H9 (cell line): ENCODE measurements at regions not wholly inside any gene's neighbourhood (a gene's known extent, or its start where the extent isn't known, plus 50 kb on each side); places are given as distances from the start of the nearest gene placed in this dataset.

Experiments used
- DNase-seq: peaks from one replicate; pipeline ENCODE4 v3.0.0-alpha.2; 2017
- H2AFZ ChIP-seq: one replicate; pipeline ENCODE4 v1.6.1; 2013; ENCODE audit warnings: mild to moderate bottlenecking, low read length, control low read depth, moderate library complexity
- H2AK5ac ChIP-seq: 2 replicates; pipeline ENCODE4 v1.6.1; 2013; ENCODE audit warnings: low read length, control low read depth, mixed read lengths; ENCODE audit not compliant: insufficient read length
- H2BK120ac ChIP-seq: one replicate; pipeline ENCODE4 v1.6.1; 2013; ENCODE audit warnings: low read depth, mild to moderate bottlenecking, low read length, control low read depth, inconsistent platforms; ENCODE audit not compliant: poor library complexity, severe bottlenecking
- H2BK12ac ChIP-seq: 2 replicates; pipeline ENCODE4 v1.6.1; 2013; ENCODE audit warnings: low read length, control low read depth, mixed read lengths, low read depth; ENCODE audit not compliant: insufficient read length
- H2BK15ac ChIP-seq: 2 replicates; pipeline ENCODE4 v1.6.1; 2013; ENCODE audit warnings: low read depth, low read length, control low read depth
- H2BK20ac ChIP-seq: one replicate; pipeline ENCODE4 v1.6.1; 2013; ENCODE audit warnings: low read depth, mild to moderate bottlenecking, low read length, control low read depth, inconsistent platforms; ENCODE audit not compliant: poor library complexity, severe bottlenecking
- H2BK5ac ChIP-seq: 2 replicates; pipeline ENCODE4 v1.6.1; 2013; ENCODE audit warnings: low read length, control low read depth, mixed read lengths; ENCODE audit not compliant: insufficient read length
- H3K14ac ChIP-seq: 2 replicates; pipeline ENCODE4 v1.6.1; 2013; ENCODE audit warnings: low read length, control low read depth; ENCODE audit not compliant: insufficient read depth
- H3K18ac ChIP-seq: 2 replicates; pipeline ENCODE4 v1.6.1; 2013; ENCODE audit warnings: low read depth, mild to moderate bottlenecking, mixed read lengths, low read length, control low read depth; ENCODE audit not compliant: insufficient read length
- H3K23ac ChIP-seq: 2 replicates; pipeline ENCODE4 v1.6.1; 2013; ENCODE audit warnings: low read length, control low read depth, mixed read lengths, low read depth; ENCODE audit not compliant: insufficient read length
- H3K23me2 ChIP-seq: 2 replicates; pipeline ENCODE4 v1.6.1; 2013; ENCODE audit warnings: low read depth, mild to moderate bottlenecking, mixed read lengths, low read length, control low read depth; ENCODE audit not compliant: insufficient read length, poor library complexity, severe bottlenecking
- H3K27ac ChIP-seq: 2 replicates; pipeline ENCODE4 v1.5.1; 2013; ENCODE audit warnings: low read length, control low read depth, mixed read lengths, low read depth; ENCODE audit not compliant: insufficient read length
- H3K27me3 ChIP-seq: 2 replicates; pipeline ENCODE4 v1.6.1; 2013; ENCODE audit warnings: low read length, control low read depth, inconsistent platforms; ENCODE audit not compliant: insufficient read depth
- H3K4ac ChIP-seq: 2 replicates; pipeline ENCODE4 v1.6.1; 2013; ENCODE audit warnings: low read depth, mild to moderate bottlenecking, control low read depth, inconsistent platforms, low read length, moderate library complexity
- H3K4me1 ChIP-seq: 2 replicates; pipeline ENCODE4 v1.6.1; 2013; ENCODE audit warnings: low read length, control low read depth, inconsistent platforms; ENCODE audit not compliant: insufficient read depth
- H3K4me2 ChIP-seq: 2 replicates; pipeline ENCODE4 v1.6.1; 2013; ENCODE audit warnings: low read length, control low read depth, mixed read lengths; ENCODE audit not compliant: insufficient read length, insufficient read depth
- H3K56ac ChIP-seq: 2 replicates; pipeline ENCODE4 v1.6.1; 2013; ENCODE audit warnings: low read depth, mild to moderate bottlenecking, mixed read lengths, low read length, control low read depth; ENCODE audit not compliant: insufficient read length
- H3K79me1 ChIP-seq: 2 replicates; pipeline ENCODE4 v1.6.1; 2013; ENCODE audit warnings: low read depth, mild to moderate bottlenecking, moderate library complexity, low read length, control low read depth, inconsistent platforms; ENCODE audit not compliant: insufficient read depth, poor library complexity, severe bottlenecking
- H3K79me2 ChIP-seq: 2 replicates; pipeline ENCODE4 v1.6.1; 2013; ENCODE audit warnings: low read length, control low read depth, inconsistent platforms; ENCODE audit not compliant: insufficient read depth
- H3K9ac ChIP-seq: 2 replicates; pipeline ENCODE4 v1.6.1; 2013; ENCODE audit warnings: low read length, control low read depth, mixed read lengths; ENCODE audit not compliant: insufficient read length; ENCODE audit errors: extremely low read depth
- H3K9me3 ChIP-seq: one replicate; pipeline ENCODE4 v1.6.1; 2013; ENCODE audit warnings: low read depth, low read length, inconsistent platforms; ENCODE audit not compliant: control insufficient read depth
- H3T11ph ChIP-seq: one replicate; pipeline ENCODE4 v1.6.1; 2013; ENCODE audit warnings: mild to moderate bottlenecking, low read length, control low read depth, inconsistent platforms
- H4K20me1 ChIP-seq: one replicate; pipeline ENCODE4 v1.6.1; 2013; ENCODE audit not compliant: control insufficient read depth, insufficient read length, insufficient read depth
- H4K5ac ChIP-seq: 2 replicates; pipeline ENCODE4 v1.6.1; 2013; ENCODE audit warnings: low read depth, mild to moderate bottlenecking, mixed read lengths, low read length, control low read depth; ENCODE audit not compliant: insufficient read length
- H4K8ac ChIP-seq: replicated peaks from 2 replicates; pipeline ENCODE4 v1.6.1; 2013; ENCODE audit warnings: low read length, control low read depth, mixed read lengths, low read depth; ENCODE audit not compliant: insufficient read length
- H4K91ac ChIP-seq: 2 replicates; pipeline ENCODE4 v1.6.1; 2013; ENCODE audit warnings: low read depth, mild to moderate bottlenecking, moderate library complexity, mixed read lengths, low read length, control low read depth; ENCODE audit not compliant: insufficient read length
- H3K27ac Mint-ChIP-seq, 3 experiments: 2 replicates in 2 of 3; 3 replicates in 1 of 3; pipeline ENCODE4 v1.8.0; 2020 to 2021; ENCODE audit warnings: mixed read lengths in 3 of 3, mild to moderate bottlenecking in 1 of 3, moderate library complexity in 1 of 3
- H3K27me3 Mint-ChIP-seq: 2 replicates; pipeline ENCODE4 v1.8.0; 2021; ENCODE audit warnings: low read depth, mild to moderate bottlenecking, moderate library complexity, mixed read lengths
- H3K36me3 Mint-ChIP-seq, 3 experiments: 2 replicates in 2 of 3; 3 replicates in 1 of 3; pipeline ENCODE4 v1.8.0; 2020 to 2021; ENCODE audit warnings: low read depth in 3 of 3, mixed read lengths in 3 of 3; ENCODE audit not compliant: insufficient read depth in 1 of 3
- H3K4me1 Mint-ChIP-seq, 2 experiments: 2 replicates each; pipeline ENCODE4 v1.8.0; 2020; ENCODE audit warnings: mixed read lengths in 2 of 2
- H3K4me3 Mint-ChIP-seq, 2 experiments: 2 replicates in 1 of 2; 3 replicates in 1 of 2; pipeline ENCODE4 v1.8.0; 2020 to 2021; ENCODE audit warnings: mild to moderate bottlenecking in 2 of 2, mixed read lengths in 2 of 2, moderate library complexity in 1 of 2
- H3K9me3 Mint-ChIP-seq, 2 experiments: 2 replicates in 1 of 2; 3 replicates in 1 of 2; pipeline ENCODE4 v1.8.0; 2020; ENCODE audit warnings: mild to moderate bottlenecking in 2 of 2, mixed read lengths in 2 of 2, moderate library complexity in 1 of 2
- whole genome bisulfite sequencing: extraction: QIAGEN DNeasy Blood & Tissue Kit; methylation state at CpG from one replicate; pipeline ENCODE4 v1.1.7; 2013; ENCODE audit warnings: missing lambda C conversion rate, low lambda C conversion rate, mixed read lengths; ENCODE audit not compliant: insufficient read length; ENCODE audit errors: extremely low coverage; 5-methylcytosine and 5-hydroxymethylcytosine counted together
- TF ChIP-seq, protein P1 (sequence below): fragments of 200-600 bp; sonication (generic); conservative IDR thresholded peaks from 3 replicates; pipeline ENCODE4 v1.8.0; 2021; ENCODE audit warnings: antibody characterized with exemption, mild to moderate bottlenecking

DNA sequence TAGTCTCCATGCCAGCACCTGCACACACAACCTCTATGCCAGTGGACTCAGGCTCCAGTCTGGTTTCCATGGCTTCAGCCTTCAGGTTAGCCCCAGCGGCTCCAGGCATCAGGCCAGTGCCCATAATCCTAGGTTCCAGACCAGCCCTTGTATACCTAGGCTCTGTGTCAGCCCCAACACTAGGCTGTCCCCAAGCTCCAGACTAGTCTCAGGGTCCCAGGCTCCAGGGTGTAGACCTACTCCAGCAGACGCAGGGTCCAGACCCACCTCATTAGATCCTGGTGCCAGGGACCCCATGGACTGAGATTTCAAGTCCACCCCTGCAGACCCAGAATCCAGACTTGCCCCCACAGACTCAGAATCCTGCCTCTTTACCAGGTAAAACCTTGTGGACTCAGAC is 275.9 kb downstream of the SLC16A7 start:
- H3K27ac ChIP-seq, result no peak overlapping the region
- H3K27me3 ChIP-seq, result no peaks in the 10 kb centered on the region
- no peaks in the 10 kb centered on the region for H3K23me2 ChIP-seq
- H2BK120ac ChIP-seq, result no peak overlapping the region
- Mint-ChIP-seq H3K4me3 (no peak overlapping the region), H3K4me1 (peaks cover 26 to 30% of the 10 kb centered on the region in 2 experiments), H3K9me3 (peaks cover 0 to 5% of the 10 kb centered on the region in 2 experiments; a peak in 3 of 5 replicates), H3K27ac (no peak overlapping the region; a peak in 1 of 7 replicates), H3K27me3 (no peaks in the 10 kb centered on the region), H3K36me3 (peaks cover 0 to 5% (median 0%) of the 10 kb centered on the region in 3 experiments; a peak in 2 of 7 replicates)
- H4K91ac ChIP-seq, result no peak overlapping the region
- H4K5ac ChIP-seq, result no peak overlapping the region
- H3K4me2 ChIP-seq, result no peak overlapping the region
- peak overlapping the region; percentile 92 for H2BK15ac ChIP-seq
- DNase-seq, result no peak
- H3K56ac ChIP-seq, result no peak overlapping the region
- H4K8ac ChIP-seq, result no peak overlapping the region
- no peak overlapping the region for H3K18ac ChIP-seq
- no peaks in the 10 kb centered on the region for H3K79me1 ChIP-seq
- no peaks in the 10 kb centered on the region for H3K79me2 ChIP-seq
- H3K4me1 ChIP-seq, result no peaks in the 10 kb centered on the region; the same call in 1 of the 2 replicates
- H3K9ac ChIP-seq, result no peak overlapping the region
- H3K4ac ChIP-seq, result peak overlapping the region; percentile 88; the same call in 1 of the 2 replicates
- peak overlapping the region; percentile 79; the same call in 1 of the 2 replicates for H3K14ac ChIP-seq
- no peak overlapping the region for H2AFZ ChIP-seq
- no peak overlapping the region for H2AK5ac ChIP-seq
- H3K23ac ChIP-seq, result no peak overlapping the region
- TF ChIP-seq, protein P1, sequence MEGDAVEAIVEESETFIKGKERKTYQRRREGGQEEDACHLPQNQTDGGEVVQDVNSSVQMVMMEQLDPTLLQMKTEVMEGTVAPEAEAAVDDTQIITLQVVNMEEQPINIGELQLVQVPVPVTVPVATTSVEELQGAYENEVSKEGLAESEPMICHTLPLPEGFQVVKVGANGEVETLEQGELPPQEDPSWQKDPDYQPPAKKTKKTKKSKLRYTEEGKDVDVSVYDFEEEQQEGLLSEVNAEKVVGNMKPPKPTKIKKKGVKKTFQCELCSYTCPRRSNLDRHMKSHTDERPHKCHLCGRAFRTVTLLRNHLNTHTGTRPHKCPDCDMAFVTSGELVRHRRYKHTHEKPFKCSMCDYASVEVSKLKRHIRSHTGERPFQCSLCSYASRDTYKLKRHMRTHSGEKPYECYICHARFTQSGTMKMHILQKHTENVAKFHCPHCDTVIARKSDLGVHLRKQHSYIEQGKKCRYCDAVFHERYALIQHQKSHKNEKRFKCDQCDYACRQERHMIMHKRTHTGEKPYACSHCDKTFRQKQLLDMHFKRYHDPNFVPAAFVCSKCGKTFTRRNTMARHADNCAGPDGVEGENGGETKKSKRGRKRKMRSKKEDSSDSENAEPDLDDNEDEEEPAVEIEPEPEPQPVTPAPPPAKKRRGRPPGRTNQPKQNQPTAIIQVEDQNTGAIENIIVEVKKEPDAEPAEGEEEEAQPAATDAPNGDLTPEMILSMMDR, result no peak
- H2BK20ac ChIP-seq, result no peak overlapping the region
- H4K20me1 ChIP-seq, result no peaks in the 10 kb centered on the region
- H2BK12ac ChIP-seq, result no peak overlapping the region
- no CpG with 5 or more reads among the region's 2 CpGs for WGBS
- H2BK5ac ChIP-seq, result no peak overlapping the region
- H3K9me3 ChIP-seq, result no peaks in the 10 kb centered on the region
- H3T11ph ChIP-seq, result no peak overlapping the region
